ENCODE measurements at regions not wholly inside any gene's neighbourhood (a gene's known extent, or its start where the extent isn't known, plus 50 kb on each side); places are given as distances from the start of the nearest gene placed in this dataset.

GRCh38 chr6:147749331-147749730 is 240.8 kb downstream of the SAMD5 start:
- TF ChIP-seq CTCF (IDR thresholded peaks at IDR 0.05) (no peak), POLR2A (IDR thresholded peaks at IDR 0.05) (no peak)

Data from tibial nerve (tissue), 3 donors.